NOMO-1 treated with dmso at 0.1 percent for 144 hours (cell line): ENCODE measurements at regions not wholly inside any gene's neighbourhood (a gene's known extent, or its start where the extent isn't known, plus 50 kb on each side); places are given as distances from the start of the nearest gene placed in this dataset.
"Not testable (repeated sequence)": the region's sequence is repeated elsewhere in the genome, so short reads cannot be mapped to it uniquely, and the experiment has no call there.

Source experiments
- DNase-seq: peaks from one replicate; lab custom pipeline; 2025; ENCODE audit not compliant: unreplicated experiment; lab: John Stamatoyannopoulos, UW

- DNase-seq: no peak
These were observed 255.1 kb upstream of the KRR1 start for GRCh38 chr12:75766263-75767160.

- no peak for DNase-seq
These were observed 254.0 kb upstream of the KRR1 start for GRCh38 chr12:75765170-75766059.

GRCh38 chr12:75764091-75764841 is 252.9 kb upstream of the KRR1 start:
- no peak for DNase-seq

- DNase-seq: no peak
These were observed 249.3 kb upstream of the KRR1 start for GRCh38 chr12:75760573-75761294.

GRCh38 chr12:75759842-75760572 is 248.6 kb upstream of the KRR1 start:
- no peak for DNase-seq

- DNase-seq: no peak
These were observed 247.8 kb upstream of the KRR1 start for GRCh38 chr12:75759196-75759595.

- no peak for DNase-seq
These were observed 245.4 kb upstream of the KRR1 start for GRCh38 chr12:75756771-75757170.

GRCh38 chr12:75756111-75756510 is 244.7 kb upstream of the KRR1 start:
- DNase-seq: no peak

- no peak for DNase-seq
These were observed 243.3 kb upstream of the KRR1 start for GRCh38 chr12:75754698-75755097.

- no peak for DNase-seq
These were observed 242.7 kb upstream of the KRR1 start for GRCh38 chr12:75754141-75754540.

- DNase-seq: no peak
These were observed 240.5 kb upstream of the KRR1 start for GRCh38 chr12:75751769-75752471.

GRCh38 chr12:75750716-75751306 is 239.4 kb upstream of the KRR1 start:
- DNase-seq: no peak

GRCh38 chr12:75748990-75749389 is 237.6 kb upstream of the KRR1 start:
- DNase-seq: not testable (repeated sequence)

GRCh38 chr12:75748136-75748535 is 236.7 kb upstream of the KRR1 start:
- no peak for DNase-seq

GRCh38 chr12:75747572-75748021 is 236.2 kb upstream of the KRR1 start:
- DNase-seq: no peak

- no peak for DNase-seq
These were observed 235.2 kb upstream of the KRR1 start for GRCh38 chr12:75746621-75747020.

GRCh38 chr12:75744607-75745256 is 233.3 kb upstream of the KRR1 start:
- DNase-seq: no peak

- no peak for DNase-seq
These were observed 231.6 kb upstream of the KRR1 start for GRCh38 chr12:75742961-75743360.
